ENCODE measurements at regions not wholly inside any gene's neighbourhood (a gene's known extent, or its start where the extent isn't known, plus 50 kb on each side); places are given as distances from the start of the nearest gene placed in this dataset.
"Not testable (repeated sequence)": the region's sequence is repeated elsewhere in the genome, so short reads cannot be mapped to it uniquely, and the experiment has no call there.

DNA sequence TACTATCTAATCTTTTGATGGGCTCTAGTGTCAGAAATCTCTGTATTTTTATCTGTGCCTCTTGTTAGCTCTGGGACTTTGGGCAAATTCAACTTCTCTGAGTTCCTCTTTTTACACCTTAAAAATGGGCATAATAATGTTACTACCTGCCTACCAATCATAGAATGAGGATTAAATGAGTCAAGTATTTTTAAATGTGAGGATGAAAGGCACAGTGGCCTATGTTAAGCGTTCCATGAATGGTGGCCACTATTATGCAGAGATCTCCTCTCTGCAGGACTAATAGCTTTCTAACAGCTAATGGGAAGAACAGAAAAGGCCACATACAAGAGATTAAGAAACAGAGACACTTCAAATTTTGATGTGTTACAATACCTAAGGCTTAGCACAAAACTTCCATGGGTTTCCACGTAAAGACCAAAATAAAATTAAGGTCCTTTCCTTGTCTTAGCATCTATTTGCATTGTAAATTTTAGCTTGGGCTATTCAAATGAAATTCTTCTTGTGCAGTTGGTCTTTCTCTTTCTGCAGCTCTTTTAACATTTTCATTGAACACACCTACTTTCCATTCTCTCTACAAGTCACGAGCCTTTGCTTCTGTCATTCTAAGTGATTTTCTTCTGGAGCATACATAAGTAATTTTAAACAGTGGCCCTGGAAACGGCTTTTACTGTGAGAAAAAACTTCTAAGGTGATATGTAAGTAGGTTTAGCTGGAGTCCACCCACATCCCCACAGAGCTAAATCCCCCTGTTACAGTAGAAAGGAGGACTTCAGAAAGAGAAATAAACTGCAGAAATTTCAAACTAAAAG lies 117.9 kb upstream of the MED14 start:
- no peak for DNase-seq

DNA sequence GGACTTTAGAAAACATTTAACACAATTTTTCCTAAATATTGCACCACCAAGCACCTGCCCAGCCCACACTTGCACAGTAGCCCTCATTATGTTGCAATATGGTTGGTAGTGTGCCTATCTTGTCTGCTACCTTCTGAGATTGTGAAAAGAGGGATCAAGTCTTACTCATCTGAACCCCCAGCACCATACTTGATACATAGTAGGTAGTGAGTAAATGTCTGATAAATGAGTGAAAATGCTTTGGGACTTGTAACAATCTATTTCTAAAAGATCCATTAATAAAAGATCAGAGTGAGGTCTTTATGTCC lies 118.4 kb upstream of the MED14 start:
- no peak for DNase-seq

DNA sequence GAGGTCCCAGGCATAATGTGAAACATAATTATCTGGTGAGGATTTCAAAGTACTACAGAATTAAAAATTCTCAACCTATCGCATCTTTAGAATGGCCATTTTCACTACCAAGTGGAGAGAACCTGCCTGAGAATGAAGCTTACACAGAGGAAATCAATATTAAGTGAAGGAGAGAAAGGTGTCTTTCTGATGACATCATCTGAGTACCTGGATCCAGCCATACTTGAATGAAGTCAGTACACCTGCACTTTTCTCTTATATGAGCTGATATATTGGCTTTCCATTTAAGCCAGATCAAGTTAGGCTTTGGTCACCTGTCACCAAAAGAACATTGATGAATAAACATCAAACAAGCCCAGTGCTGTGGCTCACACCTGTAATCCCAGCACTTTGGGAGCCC lies 118.9 kb upstream of the MED14 start:
- no peak for DNase-seq

DNA sequence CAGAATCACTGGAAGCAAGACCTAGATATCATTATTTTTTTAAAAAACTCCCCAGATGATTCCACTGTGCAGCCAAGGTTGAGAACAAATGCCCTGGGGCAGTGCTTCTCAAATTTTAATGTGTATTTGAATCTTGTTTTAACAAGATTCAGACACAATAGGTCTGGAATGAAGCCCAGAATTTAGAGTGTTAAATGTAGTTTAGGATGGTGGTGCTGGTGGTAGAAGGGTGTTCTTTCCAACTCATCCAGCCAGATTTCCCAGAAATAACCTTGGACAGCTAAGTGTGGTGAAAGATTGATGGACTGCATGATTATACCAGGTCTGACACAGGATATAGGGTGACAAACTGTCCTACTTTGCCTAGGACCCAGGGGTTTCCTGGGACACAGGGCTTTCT lies 120.1 kb upstream of the MED14 start:
- no peak for DNase-seq

DNA sequence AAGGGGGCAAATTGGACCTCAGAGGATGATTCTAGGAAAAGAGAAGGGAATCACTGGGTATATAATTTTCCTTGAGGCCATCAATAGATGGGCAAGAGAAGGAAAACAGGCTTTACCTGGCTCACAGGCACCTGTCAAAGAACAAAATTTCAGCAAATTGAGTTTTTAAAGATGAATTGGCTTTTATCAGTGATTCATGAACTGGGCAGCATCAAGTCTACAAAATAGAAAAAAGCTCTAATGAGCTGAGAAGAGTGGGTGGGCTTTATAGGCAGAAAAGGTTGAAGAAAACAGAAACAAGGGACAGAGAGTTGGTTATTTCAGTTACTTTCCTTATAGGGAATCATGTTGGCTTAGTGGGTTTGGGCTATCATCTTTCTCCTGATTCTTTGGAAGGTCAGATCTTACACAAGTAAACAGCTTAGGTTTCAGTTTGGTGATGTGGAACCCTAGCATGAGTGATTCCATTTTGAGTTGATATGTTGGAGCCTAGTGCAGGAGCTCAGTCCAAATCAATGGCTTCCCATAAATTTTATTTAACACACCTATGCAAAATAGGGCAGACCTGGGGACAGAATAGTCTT lies 120.7 kb upstream of the MED14 start:
- DNase-seq: no peak

DNA sequence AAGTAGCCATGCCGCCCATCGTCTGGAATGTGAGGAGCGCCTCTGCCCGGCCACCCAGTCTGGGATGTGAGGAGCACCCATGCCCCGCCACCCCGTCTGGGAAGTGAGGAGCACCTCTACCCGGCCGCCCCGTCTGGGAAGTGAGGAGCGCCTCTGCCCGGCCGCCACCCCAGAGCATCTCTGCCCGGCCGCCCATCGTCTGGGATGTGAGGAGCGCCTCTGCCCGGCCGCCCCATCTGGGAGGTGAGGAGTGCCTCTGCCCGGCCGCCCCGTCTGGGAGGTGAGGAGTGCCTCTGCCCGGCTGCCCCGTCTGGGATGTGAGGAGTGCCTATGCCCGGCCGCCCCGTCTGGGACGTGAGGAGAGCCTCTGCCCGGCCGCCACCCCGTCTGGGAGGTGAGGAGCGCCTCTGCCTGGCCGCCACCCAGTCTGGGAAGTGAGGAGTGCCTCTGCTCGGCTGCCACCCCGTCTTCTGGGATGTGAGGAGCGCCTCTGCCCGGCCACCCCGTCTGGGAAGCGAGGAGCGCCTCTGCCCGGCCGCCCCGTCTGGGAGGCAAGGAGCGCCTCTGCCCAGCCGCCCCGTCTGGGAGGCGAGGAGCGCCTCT lies 126.7 kb upstream of the MED14 start:
- not testable (repeated sequence) for DNase-seq

DNA sequence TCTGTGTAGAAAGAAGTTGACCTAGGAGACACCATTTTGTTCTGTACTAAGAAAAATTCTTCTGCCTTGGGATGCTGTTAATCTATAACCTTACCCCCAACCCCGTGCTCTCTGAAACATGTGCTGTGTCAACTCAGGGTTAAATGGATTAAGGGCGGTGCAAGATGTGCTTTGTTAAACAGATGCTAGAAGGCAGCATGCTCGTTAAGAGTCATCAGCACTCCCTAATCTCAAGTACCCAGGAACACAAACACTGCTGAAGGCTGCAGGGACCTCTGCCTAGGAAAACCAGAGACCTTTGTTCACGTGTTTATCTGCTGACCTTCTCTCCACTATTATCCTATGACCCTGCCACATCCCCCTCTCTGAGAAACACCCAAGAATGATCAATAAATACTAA lies 127.9 kb upstream of the MED14 start:
- DNase-seq: not testable (repeated sequence)

DNA sequence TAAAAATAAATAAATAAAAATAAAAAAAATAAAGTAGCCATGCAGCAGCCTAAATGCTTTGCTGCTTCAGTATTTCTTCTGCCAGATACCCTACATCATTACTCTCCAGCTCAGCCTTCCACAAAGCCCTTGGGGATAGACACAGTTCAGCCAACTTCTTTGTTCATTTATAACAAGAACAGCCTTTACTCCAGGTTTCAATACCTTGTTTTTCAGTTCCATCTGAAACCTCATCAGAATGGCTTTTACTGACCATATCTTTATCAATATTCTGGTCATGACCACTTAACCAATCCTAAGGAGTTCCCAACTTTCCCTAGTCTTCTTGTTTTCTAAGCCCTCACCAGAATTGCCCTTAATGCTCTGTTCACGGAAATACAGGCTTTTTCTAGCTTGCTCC lies 128.3 kb upstream of the MED14 start:
- DNase-seq: no peak

DNA sequence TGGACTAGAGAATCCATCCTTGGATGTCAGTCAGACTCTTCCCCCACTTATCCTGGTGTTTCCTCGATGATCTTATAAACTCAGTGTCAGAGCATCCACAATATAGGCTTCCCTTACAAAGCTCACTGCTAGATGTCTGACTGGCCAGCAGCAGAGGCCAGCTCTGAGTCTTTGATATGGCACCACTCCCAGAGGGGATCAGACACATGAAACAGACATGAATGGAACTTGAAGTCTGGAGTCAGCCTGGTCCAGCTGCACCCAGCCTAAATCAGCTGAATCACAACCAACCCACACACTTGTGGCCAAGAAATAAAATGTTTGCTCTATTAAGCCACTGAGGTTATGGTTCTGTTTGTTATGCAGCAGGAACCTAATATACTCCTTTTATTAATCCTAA lies 129.6 kb upstream of the MED14 start:
- DNase-seq: no peak

DNA sequence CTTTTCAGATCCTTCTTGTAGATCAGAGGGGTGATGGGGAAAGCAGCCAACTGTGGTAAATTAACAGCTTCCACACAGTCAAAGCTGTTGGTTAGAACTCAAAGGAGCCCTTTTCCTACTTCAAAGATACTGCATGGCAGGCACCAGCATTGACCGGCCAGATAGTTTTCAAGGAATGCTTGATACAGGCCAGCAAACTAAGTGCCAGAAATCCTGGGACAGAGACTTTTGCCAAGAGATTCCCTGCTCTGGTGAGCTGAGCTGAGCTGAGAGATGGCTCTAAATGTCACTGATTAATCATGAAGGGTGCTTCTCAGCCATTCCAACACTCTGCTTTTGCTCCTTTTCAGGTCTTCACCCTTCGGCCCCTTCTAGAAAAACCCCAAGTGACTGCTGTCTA lies 131.6 kb upstream of the MED14 start:
- no peak for DNase-seq

DNA sequence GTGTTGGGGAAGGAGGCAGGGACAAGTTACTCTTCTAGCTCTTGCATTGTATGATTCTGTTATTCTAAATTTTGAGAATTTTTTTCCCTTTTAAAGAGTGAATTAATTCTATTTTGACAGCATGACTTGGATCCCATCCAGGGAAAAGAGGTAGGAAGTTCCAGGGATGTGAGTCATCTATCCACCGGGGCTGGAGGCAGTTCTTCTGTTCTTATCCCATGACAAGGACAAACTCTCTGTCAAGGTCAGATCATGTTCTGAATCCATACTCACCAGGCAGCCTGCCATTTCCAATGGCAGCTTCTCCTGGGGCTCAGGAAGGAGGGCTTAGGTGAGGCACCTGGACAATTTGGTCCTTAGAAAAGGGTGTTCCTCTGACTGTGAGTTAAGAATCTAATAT lies 132.0 kb upstream of the MED14 start:
- DNase-seq: no peak

DNA sequence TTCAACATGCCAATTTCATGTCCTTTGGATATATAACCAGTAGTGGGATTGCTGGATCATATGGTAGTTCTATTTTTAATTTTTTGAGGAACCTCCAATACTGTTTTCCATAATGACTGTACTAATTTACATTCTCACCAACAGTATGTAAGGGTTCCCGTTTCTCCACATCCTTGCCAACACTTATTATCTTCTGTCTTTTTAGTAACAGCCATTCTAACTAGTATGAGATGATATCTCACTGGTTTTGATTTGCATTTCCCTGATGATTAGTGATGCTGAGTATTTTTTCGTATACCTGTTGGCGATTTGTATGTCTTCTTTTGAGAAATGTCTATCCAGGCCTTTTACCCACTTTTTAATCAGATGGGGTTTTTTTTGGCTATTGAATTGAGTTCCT lies 133.5 kb upstream of the MED14 start:
- DNase-seq: no peak

DNA sequence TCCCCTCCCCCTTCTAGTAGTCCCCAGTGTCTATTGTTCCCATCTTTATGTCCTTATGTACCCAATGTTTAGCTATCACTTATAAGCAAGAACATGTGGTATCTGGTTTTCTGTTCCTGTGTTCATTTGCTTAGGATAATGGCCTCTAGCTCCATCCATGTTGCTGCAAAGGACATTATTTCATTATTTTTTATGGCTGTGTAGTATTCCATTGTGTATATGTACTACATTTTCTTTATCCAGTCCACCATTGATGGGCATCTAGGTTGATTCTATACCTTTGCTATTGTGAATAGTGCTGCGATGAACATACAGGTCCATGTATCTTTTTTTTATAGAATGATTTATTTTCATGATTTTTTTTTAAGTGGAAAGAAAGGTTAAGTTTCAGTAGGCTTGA lies 135.6 kb upstream of the MED14 start:
- DNase-seq: not testable (repeated sequence)

DNA sequence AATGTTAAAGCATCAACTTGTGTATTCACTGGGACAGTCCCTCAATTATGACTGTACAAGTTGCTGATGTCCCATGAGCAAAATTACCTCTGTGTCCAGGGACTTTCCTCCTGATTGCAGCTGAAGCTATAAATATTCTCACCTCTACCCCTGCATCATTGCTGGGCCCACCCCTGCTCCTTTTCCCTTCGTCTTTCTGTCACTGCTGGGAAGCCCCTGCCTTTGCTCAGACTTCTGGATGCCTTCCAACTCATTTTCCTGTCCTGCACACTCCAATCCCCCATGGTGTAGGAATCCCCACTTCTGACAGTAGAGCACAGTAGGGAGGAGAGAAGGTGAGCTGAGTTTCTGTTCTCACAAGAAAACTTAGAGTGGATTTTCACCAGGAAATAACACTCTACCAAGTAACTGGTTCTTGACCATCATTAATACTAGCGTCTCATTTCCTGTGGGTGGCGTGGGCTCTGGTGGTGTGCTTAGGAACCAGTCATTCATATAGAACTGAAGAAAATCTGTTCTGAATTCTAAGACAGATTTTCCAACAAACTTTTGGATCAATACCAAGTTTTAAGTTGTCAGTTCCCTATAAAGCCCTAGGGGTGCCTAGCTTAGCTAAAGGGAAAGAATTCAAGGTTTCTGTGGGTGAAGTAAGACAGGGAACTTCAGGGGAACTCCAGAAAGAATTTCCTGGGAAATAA lies 136.2 kb upstream of the MED14 start:
- DNase-seq: no peak

DNA sequence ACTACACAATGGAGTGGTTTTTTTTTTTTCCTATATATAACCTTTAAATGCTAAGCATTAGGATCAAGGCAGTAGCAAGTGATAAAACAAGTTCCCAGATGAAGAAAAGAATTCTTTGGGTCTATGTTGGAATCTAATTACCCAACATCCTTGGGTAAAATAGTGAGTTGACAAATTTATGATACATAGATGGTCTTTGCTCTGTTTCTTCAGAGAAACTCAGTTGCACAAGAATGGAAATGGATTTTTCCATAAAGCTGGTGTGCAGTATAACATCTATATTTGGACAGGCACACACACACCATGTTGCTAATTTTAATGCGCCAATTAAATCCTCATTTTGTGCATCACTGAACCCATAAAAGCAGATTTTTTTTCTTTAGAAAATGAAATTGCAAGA lies 137.0 kb upstream of the MED14 start:
- no peak for DNase-seq

DNA sequence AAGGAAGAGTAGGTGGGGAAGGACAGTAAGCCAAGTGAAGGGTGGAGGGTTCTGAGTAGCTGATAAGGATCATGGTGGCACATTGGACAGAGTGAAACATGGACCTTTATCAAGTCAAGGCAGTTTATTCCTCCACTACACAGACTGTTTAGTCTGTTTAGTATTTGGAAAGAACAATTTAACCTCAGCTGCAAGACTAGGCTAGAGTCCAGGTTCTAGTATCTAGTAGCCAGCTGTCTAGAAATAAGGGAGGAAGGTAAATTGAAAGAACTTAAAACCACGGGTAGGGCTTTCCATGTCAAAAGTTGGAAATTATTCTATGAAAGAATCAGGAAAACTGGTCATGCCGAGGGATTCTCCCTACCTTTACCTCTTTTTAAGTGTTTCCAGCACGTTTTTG lies 140.1 kb upstream of the MED14 start:
- no peak for DNase-seq

DNA sequence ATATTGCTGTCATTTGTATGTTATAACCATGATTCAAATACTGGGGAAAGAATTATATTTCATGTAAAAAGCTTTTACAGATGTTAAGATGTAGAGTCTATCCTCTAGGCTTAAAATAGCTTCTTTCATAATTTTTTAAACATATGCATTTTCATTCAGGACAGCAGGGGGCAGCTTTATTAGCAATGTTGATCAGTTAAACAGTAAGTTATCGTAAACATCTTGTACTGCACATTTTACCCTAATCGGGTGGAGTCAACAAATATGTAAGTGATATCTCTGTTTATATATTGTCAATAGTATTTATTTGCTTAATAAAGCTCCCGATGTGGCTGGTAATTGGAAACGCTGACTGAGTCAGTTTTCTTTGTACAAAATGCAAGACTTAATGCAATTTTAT lies 142.5 kb upstream of the MED14 start:
- DNase-seq: no peak

DNA sequence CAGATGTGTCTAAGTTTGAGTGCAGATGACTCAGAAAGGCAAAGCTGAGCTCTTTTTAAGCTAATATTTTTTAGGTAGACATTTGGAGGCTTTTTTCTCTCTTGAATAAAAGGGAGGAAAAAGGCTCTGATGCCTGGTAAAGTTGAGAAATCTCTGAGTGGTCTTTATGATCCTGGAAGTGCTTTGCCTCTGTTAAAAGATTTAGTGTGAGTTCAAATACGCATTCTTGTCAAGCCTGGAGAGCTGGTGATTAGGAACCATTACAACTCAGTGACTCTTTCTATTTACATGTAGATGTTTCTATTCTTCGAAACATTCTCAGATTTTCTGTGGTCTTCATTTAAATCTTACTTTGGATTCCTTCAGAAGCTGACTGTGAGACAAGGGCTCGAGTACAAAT lies 143.4 kb upstream of the MED14 start:
- no peak for DNase-seq

DNA sequence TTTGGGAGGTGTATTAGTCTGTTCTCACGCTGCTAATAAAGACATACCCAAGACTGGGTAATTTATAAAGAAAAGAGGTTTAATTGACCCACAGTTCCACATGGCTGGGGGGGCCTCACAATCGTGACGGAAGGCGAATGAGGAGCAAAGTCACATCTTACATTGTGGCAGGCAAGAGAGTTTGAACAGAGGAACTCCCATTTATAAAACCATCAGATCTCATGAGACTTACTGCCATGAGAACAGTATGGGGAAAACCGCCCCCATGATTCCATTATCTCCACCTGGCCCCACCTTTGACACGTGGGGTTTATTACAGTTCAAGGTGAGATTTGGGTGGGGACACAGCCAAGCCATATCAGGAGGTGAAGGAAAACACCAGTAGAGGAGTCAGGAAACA lies 143.8 kb upstream of the MED14 start:
- not testable (repeated sequence) for DNase-seq

DNA sequence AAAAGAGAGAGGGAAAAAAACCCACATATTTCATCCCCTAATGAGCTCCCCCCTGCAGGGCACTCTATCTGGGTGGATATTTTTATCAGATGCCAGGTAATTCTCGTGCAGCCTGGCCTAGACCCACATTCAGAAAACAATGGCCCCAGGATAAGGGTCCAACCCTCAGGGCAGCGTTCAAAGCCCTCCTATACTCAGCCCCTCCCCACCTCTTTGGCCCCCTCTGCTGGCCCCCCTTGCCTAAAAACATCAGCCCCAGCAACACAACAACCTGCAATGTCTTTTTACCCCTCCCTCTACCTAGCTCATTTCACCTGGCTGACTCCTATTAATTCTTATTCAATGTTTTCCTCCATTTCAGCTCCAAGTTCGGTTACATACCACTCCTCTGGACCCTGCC lies 145.4 kb upstream of the MED14 start:
- no peak for DNase-seq

DNA sequence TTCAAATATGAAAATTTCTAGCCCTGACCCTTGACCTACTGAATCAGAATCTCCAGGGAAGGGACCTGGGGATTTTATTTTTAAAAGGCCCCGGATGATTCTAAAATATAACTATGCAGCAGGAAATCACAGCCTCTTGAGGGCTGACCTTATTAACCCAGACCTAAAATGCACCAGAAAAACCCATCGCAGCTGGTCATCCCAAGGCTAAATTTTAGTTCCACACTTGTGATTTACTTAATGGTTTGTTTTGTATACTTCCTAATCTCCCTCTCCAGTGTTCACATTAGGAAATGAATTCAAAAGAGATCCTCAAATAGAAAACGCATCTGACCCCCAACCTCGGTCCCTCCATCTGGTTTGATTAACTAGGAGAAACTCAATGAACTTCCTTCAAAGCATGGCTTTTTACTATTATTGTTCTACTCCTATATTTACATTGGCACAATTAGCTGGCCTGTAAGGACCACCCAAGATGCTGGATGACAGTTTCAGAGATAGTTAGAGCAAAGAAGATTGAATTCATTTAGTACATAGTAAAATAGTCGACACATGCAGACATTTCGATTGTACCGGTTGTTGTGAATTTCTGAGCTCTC lies 147.8 kb upstream of the MED14 start:
- no peak for DNase-seq

DNA sequence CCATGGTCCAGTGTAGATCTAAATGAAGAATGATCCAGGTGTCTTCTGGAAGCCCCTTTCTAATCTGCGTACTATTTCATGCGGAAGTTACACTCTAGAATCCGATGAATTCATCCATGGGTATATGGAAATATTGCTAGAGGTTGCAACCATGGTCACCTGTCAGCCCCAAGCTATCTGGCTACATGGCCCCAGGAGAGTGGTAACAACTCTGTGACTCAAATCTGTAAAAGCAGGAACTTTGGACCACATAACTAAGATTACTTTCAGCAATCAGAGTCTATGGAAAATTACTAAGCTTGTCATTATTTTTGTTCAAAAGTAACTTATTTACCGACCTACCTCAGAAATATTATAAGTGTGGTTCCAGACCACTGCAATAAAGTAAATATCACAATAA lies 150.6 kb upstream of the MED14 start:
- no peak for DNase-seq

DNA sequence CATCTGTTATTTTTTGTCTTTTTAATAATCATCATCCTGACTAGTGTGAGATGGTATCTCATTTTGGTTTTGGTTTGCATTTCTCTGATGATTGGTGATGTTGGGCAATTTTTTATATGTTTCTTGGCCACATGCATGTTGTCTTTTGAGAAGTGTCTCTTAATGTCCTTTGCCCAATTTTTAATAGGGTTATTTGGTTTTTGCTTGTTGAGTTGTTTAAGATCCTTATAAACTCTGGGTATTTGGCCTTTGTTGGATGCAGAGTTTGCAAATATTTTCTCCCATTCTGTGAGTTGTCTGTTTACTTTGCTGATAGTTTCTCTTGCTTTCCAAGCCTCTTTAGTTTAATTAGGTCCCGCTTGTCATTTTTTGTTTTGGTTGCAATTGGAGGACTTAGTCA lies 152.1 kb upstream of the MED14 start:
- no peak for DNase-seq

DNA sequence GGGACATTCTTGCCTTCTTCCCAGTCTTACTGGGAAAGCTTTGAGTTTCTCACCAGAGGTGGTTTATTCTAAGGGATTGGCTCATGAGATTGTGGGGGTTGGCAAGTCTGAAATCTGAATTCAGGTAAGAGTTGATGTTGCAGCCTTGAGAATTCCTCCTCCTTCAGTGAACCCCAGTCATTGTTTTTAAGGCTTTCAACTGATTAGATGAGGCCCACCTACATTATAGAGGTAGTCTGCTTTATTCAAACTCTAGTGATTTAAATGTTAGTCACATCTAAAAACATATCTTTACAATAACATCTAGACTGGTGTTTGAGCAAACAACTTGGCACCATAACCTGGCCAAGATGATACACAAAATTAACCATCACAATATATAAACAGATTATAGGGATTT lies 156.5 kb upstream of the MED14 start:
- DNase-seq: no peak

All from activated CD4-positive, alpha-beta T cell treated with anti-CD3 and anti-CD28 coated beads for 1 hour (primary cell).